Peyer's patch (tissue), 4 donors: ENCODE measurements at regions not wholly inside any gene's neighbourhood (a gene's known extent, or its start where the extent isn't known, plus 50 kb on each side); places are given as distances from the start of the nearest gene placed in this dataset.

ENCODE experiments used
- DNase-seq, 3 donors: peaks; one replicate each; pipeline ENCODE4 v3.0.0-alpha.2; 2017 to 2019
- H3K27ac ChIP-seq, 4 donors: fragments of 200-600 bp; sonication (generic); one replicate each; pipeline ENCODE4 v1.5.1; 2016 to 2019
- H3K27me3 ChIP-seq, 2 donors: fragments of 200-600 bp; sonication (generic); one replicate each; pipeline ENCODE4 v1.5.1; 2019
- H3K36me3 ChIP-seq, 3 donors: fragments of 200-600 bp; sonication (generic); one replicate each; pipeline ENCODE4 v1.5.1; 2016 to 2019
- H3K4me1 ChIP-seq, 4 donors: fragments of 200-600 bp; sonication (generic); one replicate each; pipeline ENCODE4 v1.5.1; 2016 to 2019
- H3K4me3 ChIP-seq, 4 donors: fragments of 200-600 bp; sonication (generic); 1 replicate in 3 of 4; 2 replicates in 1 of 4; pipeline ENCODE4 v1.5.1; 2016 to 2019; ENCODE audit warnings: mild to moderate bottlenecking in 1 of 4
- H3K9me3 ChIP-seq, 4 donors: fragments of 200-600 bp; sonication (generic); one replicate each; pipeline ENCODE4 v1.5.1; 2016 to 2019; ENCODE audit warnings: mild to moderate bottlenecking in 1 of 4
- POLR2A ChIP-seq, 2 donors: fragments of 450-650 bp; IDR thresholded peaks; one replicate each; pipeline ENCODE4 v1.5.1; 2017; ENCODE audit warnings: antibody characterized with exemption in 2 of 2, mild to moderate bottlenecking in 2 of 2, moderate library complexity in 2 of 2
- TF ChIP-seq, protein P1 (sequence below), 6 experiments: fragments of 450-650 bp in 4 of 6; fragments of 200-600 bp in 2 of 6; sonication (generic) in 1 of 6; IDR thresholded peaks; one replicate each; pipeline ENCODE4 v1.5.1; 2017 to 2019; ENCODE audit warnings: antibody characterized with exemption in 6 of 6, mild to moderate bottlenecking in 3 of 6, moderate library complexity in 1 of 6

DNA sequence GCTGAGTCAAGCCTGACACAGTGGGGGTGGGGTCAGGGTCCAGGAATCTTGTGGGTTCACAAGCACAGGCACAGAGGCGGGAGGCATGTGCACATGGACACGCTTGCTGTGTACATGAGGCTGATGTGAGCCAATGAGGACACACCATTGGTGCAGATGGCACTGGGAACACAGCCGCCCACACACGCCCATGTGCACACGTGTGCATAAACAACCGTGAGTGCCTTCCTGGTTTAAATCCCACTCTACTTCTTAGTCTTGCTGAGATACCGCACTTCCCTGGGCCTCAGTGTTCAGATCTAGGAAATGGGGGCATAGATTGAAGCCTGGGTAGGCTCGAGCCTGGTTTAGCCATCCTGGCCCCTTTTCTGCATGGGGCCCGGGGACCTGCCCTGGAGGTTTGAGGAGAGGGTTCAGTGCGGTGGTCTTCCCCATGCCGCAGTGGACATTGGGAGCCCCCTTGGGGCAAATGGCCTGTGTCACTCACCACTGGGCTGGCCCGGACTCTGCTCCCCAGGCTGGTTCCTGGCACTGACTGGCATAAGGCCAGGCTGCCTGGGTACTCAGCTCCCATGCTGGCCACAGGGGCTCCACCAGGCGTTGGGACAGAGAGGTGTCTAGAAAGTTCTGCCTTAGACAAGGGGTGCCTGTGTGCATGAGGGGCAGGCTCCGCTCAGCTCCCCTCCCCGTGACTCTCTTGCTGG, 60.2 kb downstream of the CEBPB start:
- DNase-seq, result no peak
- no peaks in the 10 kb centered on the region for H3K9me3 ChIP-seq
- no peak for TF ChIP-seq POLR2A (IDR thresholded peaks at IDR 0.05)
- TF ChIP-seq, protein P1, sequence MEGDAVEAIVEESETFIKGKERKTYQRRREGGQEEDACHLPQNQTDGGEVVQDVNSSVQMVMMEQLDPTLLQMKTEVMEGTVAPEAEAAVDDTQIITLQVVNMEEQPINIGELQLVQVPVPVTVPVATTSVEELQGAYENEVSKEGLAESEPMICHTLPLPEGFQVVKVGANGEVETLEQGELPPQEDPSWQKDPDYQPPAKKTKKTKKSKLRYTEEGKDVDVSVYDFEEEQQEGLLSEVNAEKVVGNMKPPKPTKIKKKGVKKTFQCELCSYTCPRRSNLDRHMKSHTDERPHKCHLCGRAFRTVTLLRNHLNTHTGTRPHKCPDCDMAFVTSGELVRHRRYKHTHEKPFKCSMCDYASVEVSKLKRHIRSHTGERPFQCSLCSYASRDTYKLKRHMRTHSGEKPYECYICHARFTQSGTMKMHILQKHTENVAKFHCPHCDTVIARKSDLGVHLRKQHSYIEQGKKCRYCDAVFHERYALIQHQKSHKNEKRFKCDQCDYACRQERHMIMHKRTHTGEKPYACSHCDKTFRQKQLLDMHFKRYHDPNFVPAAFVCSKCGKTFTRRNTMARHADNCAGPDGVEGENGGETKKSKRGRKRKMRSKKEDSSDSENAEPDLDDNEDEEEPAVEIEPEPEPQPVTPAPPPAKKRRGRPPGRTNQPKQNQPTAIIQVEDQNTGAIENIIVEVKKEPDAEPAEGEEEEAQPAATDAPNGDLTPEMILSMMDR (IDR thresholded peaks at IDR 0.05), result no peak
- H3K36me3 ChIP-seq, result no peaks in the 10 kb centered on the region
- no peaks in the 10 kb centered on the region for H3K27me3 ChIP-seq
- H3K4me1 ChIP-seq, result peaks cover 0 to 9% (median 2%) of the 10 kb centered on the region in 4 donors
- no peak overlapping the region for H3K27ac ChIP-seq
- no peak overlapping the region for H3K4me3 ChIP-seq

DNA sequence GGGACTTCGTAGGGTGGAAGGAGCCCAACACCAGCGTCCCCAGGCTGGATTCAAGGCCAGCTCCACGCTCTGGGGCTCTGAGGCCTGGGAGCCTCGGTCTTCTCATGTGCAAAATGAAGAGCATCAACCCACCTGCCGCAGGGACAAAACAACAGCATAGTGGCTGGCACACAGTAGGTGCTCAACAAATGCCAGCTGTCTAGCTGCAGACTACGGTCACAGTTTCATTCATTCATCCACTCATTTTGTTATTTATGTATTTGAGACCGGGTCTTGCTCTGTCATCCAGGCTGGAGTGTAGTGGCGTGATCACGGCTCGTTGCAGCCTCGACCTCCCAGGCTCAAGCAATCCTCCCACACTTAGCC, 60.7 kb downstream of the CEBPB start:
- H3K4me3 ChIP-seq, result no peak overlapping the region
- H3K27me3 ChIP-seq, result no peaks in the 10 kb centered on the region
- DNase-seq, result no peak
- no peaks in the 10 kb centered on the region for H3K36me3 ChIP-seq
- H3K27ac ChIP-seq, result no peak overlapping the region
- H3K9me3 ChIP-seq, result no peaks in the 10 kb centered on the region
- no peak for TF ChIP-seq POLR2A (IDR thresholded peaks at IDR 0.05)
- TF ChIP-seq, protein P1 (IDR thresholded peaks at IDR 0.05), result no peak
- H3K4me1 ChIP-seq, result peaks cover 0 to 9% (median 2%) of the 10 kb centered on the region in 4 donors

DNA sequence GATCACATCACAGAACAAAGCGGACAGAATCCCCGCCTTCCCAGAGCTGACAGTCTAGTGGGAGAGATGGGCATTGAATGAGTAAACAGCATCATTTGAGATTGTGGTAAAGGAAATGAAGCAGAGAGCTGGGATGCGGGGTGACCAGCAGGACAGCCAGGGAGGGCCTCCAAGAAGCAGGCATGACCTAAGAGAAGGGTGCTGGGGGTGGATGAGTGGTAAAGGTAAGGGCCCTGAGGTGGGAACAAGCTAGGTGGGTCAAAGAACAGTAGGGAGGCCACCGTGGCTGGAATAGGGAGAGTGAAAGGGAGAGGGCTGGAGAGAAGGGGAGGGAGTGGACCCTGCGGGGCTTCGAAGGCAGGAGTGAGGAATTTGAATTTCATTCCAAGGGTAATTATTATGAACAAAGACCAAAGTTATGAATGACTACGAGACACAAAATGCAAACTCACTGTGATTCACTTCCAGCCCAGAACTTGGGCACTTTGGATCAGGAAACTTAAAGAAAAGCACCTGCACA, 61.4 kb downstream of the CEBPB start:
- H3K4me1 ChIP-seq, result peaks cover 0 to 9% (median 2%) of the 10 kb centered on the region in 4 donors
- H3K4me3 ChIP-seq, result no peak overlapping the region
- H3K36me3 ChIP-seq, result no peaks in the 10 kb centered on the region
- no peak for DNase-seq
- no peak for TF ChIP-seq POLR2A (IDR thresholded peaks at IDR 0.05)
- TF ChIP-seq, protein P1 (IDR thresholded peaks at IDR 0.05), result no peak
- H3K9me3 ChIP-seq, result no peaks in the 10 kb centered on the region
- no peaks in the 10 kb centered on the region for H3K27me3 ChIP-seq
- no peak overlapping the region for H3K27ac ChIP-seq

DNA sequence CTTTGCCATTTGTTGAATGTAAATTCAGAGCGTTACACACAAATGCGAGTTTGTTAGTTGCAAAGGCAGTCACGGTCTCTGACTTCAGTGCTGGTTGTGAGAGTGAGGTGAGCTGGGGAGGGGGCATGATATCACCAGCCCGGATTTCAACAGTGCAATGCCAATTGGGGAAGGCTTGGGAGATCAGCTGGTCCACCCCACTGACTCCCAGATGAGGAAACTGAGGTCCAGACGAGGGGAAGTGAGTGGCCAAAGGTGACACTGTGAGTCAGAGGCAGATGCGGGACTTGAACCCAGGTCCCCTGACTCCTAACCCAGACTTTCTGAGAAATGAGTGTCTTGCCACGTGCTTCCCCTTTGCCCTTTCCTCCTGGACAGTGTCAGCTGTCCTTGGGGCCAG, 62.1 kb downstream of the CEBPB start:
- no peak overlapping the region for H3K4me3 ChIP-seq
- H3K27me3 ChIP-seq, result no peaks in the 10 kb centered on the region
- H3K36me3 ChIP-seq, result no peaks in the 10 kb centered on the region
- TF ChIP-seq, protein P1 (IDR thresholded peaks at IDR 0.05), result no peak
- TF ChIP-seq POLR2A (IDR thresholded peaks at IDR 0.05), result no peak
- no peaks in the 10 kb centered on the region for H3K9me3 ChIP-seq
- no peak overlapping the region for H3K27ac ChIP-seq
- DNase-seq, result no peak
- peaks cover 0 to 9% (median under 1%) of the 10 kb centered on the region in 4 donors for H3K4me1 ChIP-seq

DNA sequence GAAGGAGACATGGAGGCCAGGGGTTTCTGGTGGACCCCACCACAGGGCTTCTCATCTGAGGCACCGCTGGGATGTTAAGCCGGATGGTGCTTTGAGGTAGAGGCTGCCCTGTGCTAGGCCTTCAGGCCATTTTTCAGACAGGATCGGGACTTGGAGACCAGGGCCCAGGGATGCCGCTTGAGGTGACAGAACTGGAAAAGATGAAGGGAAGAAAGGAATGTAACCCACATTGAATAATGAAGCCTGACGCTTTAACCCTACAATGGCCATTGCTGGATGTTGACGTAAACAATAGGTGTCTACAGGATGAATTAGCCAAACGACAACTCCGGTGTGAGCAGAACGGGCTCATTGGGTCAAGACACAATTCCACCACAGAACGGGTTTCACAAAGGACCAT, 62.5 kb downstream of the CEBPB start:
- no peak for TF ChIP-seq POLR2A (IDR thresholded peaks at IDR 0.05)
- TF ChIP-seq, protein P1 (IDR thresholded peaks at IDR 0.05), result no peak
- no peak for DNase-seq

More for the DNA sequence above, 62.5 kb downstream of the CEBPB start:
- peaks cover 0 to 9% (median 0%) of the 10 kb centered on the region in 4 donors for H3K4me1 ChIP-seq
- H3K27ac ChIP-seq, result no peak overlapping the region
- no peaks in the 10 kb centered on the region for H3K9me3 ChIP-seq
- no peak overlapping the region for H3K4me3 ChIP-seq
- no peaks in the 10 kb centered on the region for H3K27me3 ChIP-seq
- no peaks in the 10 kb centered on the region for H3K36me3 ChIP-seq
